HG03442 (cell line): ENCODE measurements at regions not wholly inside any gene's neighbourhood (a gene's known extent, or its start where the extent isn't known, plus 50 kb on each side); places are given as distances from the start of the nearest gene placed in this dataset.
"Not testable (repeated sequence)": the region's sequence is repeated elsewhere in the genome, so short reads cannot be mapped to it uniquely, and the experiment has no call there.

ENCODE experiments used
- ATAC-seq: cut with Tn5 transposase; IDR thresholded peaks from one replicate; pipeline ENCODE4 v1.9.1; 2021; ENCODE audit warnings: mild to moderate bottlenecking, moderate library complexity; ENCODE audit not compliant: unreplicated experiment

DNA sequence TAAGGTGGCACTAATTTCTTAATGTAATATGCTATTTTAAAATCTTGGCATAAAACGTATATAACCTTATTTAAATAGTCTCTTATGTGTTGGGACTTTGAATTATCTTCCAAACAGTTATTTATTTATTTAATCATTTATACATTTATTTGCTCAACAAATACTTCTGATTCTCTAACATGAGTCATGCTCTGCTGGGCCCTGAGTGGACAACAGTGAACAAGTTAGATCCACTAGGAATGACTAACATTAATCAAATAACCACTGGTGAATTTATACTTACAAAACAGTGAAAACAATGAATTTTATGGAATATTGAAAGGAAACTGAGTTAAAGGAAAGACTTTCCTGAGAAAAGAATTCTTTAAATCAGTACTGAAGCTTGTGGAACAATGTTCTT is 1257.2 kb upstream of the CHAC2 start:
- ATAC-seq = no peak

- ATAC-seq = no peak
These were observed 1265.1 kb upstream of the CHAC2 start for GRCh38 chr2:52502476-52502860.

DNA sequence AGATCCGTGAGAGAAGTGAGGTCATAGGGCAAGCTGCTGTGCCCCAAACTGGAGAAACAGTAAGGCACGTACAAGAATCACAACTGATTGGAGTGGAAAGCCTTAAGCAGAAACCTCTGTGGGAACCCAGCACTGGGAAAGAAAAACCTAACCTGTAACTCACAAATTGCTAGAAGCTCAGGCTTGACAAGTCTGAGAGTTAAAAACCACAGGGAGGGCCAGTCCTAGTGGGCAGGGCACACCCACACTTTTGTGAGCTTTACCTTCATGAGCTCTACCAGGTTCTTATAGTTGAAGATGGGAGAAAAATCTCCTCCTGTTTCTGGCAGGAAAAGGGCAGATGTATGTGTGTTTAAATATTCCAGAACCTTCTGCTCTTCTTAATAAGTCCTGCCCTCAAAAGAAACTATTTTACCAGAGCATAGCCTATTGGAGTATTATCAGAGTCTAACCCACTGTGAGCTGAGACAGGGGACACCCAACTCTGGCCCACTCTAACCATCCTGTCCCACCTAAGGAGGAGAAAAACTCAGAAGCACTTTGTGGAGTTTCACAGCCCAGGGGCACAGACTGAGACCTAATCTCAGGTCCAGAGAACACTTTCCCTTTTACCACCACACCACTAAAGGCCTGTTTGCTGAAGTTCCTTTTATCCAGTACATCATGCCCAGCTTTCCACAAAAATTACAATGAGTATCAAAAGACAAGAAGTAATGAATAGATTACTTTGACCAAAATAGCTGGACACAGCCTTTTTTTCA is 1265.7 kb upstream of the CHAC2 start:
- no peak for ATAC-seq

DNA sequence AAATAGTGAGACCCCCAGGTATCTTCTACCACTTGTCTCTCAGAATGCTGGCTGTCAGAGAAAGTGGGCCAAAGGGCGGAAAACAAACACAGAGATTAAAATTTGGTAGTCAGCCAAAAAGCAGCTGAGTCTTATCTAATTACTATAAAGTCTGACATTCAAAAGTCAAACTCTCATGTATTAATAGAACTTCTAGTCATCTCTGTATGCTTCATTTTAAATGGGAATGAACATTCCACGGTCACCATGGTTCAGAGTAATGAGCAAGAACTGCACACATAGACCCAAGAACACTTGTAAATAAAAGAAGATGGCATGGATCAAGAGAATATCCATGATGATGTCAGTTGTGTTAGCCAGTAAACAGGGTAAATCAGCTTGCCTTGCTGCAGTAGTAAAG is 1267.0 kb upstream of the CHAC2 start:
- ATAC-seq = no peak

DNA sequence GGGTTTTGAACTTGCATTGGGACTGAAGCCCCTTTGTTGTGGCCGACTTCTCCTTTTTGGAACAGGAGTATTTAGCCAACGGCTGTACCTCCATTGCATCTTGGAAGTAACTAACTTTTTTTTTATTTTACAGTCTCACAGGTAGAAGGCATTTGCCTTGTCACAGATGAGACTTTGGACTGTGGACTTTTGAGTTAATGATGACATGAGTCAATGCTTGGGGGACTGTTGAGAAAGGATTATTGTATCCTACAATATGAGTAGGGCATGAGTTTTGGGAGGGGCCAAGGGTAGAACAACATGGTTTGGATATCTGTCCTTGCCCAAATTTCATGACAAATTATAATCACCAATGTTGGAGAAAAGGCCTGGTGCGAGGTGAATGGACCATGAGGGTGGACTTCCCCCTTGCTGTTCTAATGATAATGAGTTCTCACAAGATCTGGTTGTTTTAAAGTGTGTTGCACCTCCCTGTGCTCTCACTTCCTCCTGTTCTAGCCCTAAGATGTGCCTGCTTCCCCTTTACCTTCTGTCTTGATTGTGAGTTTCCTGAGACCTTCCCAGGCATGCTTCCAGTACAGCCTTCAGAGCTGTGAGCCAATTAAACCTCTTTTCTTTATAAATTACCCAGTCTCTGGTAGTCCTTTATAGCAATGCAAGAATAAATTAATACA is 1269.4 kb upstream of the CHAC2 start:
- no peak for ATAC-seq

GRCh38 chr2:52495816-52496215 is 1271.8 kb upstream of the CHAC2 start:
- ATAC-seq = no peak

DNA sequence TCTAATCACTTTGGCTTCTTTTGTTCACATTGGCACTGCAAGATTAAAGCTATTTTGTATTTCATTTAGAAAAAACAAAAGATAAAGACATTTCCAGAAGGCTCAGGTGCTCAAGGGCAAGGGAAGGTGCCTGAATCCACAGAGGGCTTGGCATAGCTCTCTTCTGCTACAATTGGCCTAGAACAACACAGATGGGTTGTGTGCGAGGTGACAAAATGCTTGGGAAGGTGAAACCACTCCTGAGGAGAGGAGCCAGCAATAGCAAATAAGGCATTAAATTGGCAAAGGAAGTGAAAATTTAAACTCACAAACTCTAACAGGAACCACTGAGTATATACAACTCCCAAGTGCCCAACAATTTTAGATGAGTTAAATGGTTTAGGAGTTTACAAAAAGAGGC is 1290.4 kb upstream of the CHAC2 start:
- no peak for ATAC-seq

DNA sequence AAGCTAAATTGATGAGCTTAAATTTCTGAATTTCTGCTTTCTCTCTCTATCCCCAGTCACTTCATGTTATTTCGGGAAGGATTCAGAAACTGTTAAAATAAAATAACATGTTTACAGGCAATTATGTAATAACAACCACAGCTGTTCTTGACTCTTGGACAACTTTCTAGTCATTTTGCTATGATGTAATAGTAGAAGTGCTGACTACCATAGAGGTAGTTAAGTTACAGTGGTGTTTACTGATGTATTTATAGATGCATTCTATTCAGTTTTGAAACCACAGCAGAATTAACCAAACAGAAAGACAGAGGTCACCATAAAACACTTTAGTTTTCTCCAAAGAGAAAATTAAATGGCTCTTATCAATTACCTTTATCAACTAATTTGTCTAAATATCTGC is 1292.0 kb upstream of the CHAC2 start:
- ATAC-seq = no peak

- no peak for ATAC-seq
These were observed 1293.5 kb upstream of the CHAC2 start for GRCh38 chr2:52474091-52474490.

DNA sequence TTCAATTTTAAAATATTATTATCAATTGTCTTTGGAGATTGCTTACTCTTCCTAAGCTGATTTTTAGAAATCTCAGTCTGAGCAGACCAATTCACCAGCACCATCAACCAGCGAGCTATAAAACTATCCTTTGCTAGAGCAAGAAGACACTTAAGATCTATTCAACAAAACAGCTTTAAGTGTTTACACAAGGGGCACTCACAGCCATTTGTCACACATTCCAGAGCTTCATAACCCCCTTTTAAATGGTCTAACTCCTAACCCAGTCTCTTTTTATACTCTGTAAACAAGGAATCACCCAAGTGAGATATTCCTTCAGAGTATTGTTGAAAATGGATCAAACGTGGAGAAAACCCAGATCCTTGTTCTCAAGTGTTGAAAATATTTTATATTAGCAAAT is 1294.1 kb upstream of the CHAC2 start:
- no peak for ATAC-seq

GRCh38 chr2:52470457-52470856 is 1297.1 kb upstream of the CHAC2 start:
- not testable (repeated sequence) for ATAC-seq

GRCh38 chr2:52467189-52467588 is 1300.4 kb upstream of the CHAC2 start:
- no peak for ATAC-seq

DNA sequence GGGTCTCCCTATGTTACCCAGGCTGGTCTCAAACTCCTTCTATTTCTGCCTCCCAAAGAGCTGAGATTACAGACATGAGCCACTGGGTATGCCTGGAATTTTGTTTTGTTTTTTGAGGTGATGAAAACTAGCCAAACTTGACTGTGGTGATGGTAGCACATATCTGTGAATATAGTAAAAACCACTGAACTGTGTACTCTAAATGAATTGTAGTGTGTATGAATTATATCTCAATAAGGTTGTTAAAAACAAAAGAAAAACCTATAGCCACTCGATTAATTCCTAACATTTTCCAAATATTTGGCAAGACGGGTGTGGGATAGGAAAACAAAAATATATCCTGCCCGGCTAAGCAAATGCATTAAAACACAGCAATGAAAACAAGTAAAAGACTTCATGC is 1302.3 kb upstream of the CHAC2 start:
- ATAC-seq = no peak

DNA sequence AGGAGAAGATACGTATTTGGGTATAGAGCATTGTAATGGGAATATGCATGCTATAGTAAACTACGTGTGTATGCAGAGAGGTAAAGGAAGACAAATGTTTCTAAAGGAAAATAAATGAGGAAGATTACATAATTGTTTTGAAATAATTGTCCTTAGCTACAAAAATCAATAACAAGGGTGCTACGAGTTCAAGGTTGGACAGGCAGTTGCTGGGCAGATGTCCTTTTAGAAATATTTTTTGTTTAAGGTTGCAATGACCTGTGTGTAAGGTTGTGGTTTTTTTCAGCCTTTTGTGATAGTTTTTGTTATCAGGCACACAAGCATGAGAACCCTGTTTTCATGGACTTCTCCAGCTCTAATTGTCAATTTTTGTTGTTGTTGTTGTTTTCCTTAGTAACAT is 1304.1 kb upstream of the CHAC2 start:
- no peak for ATAC-seq

- no peak for ATAC-seq
These were observed 1310.8 kb upstream of the CHAC2 start for GRCh38 chr2:52456561-52457377.

DNA sequence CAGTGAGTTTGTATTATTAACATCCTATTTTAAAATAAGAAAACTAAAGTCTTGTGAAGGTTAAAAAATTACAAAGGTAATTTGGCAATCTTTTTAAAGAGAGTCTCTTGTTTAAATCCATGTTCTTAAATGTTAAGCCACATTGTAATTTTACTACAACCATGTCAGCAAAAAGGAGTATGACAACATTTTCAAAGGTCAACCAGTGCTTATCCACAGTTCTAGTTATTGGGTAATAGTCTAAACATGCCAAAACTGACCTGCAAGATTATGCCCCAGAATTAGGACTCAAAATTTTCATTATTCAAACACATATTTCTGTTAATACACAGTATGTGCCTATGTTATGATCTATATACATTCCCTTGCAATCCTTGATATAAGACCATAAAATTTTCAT is 1312.6 kb upstream of the CHAC2 start:
- no peak for ATAC-seq

- no peak for ATAC-seq
These were observed 1315.4 kb upstream of the CHAC2 start for GRCh38 chr2:52452201-52452600.

DNA sequence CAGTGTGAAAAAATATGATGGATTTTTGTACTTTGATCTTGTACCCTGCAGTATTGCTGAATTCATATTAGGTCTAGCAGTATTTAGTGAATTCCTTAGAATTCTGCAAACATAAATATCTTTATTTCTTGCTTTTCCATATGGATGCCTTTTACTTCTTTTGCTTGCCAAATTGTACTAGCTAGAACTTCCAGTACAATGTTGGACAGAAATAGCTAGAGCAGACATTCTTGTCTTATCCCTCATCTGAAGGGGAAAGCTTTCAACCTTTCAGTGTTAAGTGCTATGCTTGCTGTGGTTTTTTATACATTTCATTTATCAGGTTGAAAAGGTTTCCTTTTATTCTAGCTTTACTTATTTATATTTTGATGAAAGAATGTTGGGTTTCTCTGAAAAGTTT is 1321.9 kb upstream of the CHAC2 start:
- ATAC-seq = no peak

- ATAC-seq = no peak
These were observed 1336.2 kb upstream of the CHAC2 start for GRCh38 chr2:52431352-52431760.

DNA sequence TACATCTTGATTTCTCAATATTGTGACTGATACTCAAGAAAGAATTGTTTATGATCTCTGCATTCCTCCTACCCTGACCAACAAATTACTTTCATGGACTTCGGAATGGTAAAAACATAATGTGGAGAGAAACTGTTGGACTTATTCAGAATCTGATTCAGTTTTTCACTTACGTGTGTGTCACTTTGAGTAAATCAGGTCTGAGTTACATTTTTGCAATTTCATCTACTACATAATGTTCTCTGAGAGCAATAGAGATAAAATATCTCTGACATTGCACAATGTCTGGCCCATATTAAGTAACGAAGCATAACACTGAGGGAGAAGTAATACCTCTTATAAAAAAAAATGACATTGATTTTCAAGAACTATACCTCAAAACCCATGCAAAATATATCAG is 1337.9 kb upstream of the CHAC2 start:
- no peak for ATAC-seq

GRCh38 chr2:52429171-52429570 is 1338.4 kb upstream of the CHAC2 start:
- ATAC-seq = no peak

GRCh38 chr2:52428224-52428623 is 1339.4 kb upstream of the CHAC2 start:
- no peak for ATAC-seq
